ENCODE measurements at regions not wholly inside any gene's neighbourhood (a gene's known extent, or its start where the extent isn't known, plus 50 kb on each side); places are given as distances from the start of the nearest gene placed in this dataset.

DNA sequence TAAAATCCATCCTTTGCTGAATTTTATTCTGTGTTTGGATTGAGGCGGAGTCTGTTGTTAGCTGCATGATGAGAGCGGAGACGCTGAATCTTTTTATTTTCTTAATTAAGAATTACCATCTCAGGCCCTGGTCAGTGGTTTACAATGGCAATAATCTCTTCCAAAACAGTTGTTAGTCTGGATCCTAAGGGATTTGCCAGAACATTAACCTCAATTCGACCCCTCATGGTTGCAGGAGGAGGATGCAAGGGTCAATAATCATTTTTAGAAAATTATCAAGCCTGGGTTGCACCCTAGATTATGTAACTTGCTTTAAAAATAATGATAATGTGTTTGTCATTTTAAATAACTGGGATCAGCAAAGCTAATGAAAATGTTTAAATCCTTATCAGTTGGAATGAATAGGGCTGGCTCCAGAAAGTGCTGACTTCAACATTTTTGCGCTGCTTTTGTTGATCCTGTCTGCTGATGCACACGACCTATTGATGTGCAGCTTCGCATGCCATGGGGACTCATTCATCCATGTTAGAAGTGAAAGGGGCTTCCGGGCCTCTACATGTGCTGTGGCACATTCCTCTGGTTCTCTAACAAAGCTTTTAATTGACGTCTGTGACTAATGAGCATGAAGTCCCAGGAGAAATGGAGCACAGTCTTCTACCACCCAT, 80.7 kb upstream of the KIAA1217 start:
- WGBS, result 66% methylated on average over 9 of the region's 9 CpGs

DNA sequence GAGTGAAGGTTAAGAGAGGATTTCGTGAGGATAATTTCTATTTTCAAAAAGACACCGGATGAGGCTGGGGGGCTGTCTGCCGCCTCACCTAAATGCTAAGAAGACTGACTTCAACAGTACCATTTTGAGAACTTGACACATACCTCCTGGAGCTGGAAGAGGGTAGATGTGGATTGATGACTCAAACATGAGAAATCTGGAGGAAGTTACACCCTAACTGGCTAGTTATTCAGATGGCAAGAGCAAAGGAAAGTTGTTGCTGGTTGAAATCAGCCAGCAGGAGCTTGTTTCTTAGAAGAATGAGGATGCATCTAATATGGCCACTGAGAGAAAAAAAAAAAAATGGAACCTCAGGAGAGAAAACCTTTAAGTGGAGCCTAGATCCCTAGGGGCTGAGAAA, 76.2 kb upstream of the KIAA1217 start:
- Histone ChIP-seq H3K4me3 (no peak overlapping the region), H3K36me3 (no peaks in the 10 kb centered on the region), H3K4me1 (replicated peaks) (no peaks in the 10 kb centered on the region), H3K27me3 (replicated peaks; ENCODE audit: insufficient read depth) (no peaks in the 10 kb centered on the region), H3K9me3 (no peaks in the 10 kb centered on the region), H3K27ac (no peak overlapping the region)
- WGBS, result 97% methylated on average over 3 of the region's 3 CpGs
- no peak for DNase-seq (ENCODE audit: low spot score)
- TF ChIP-seq POLR2AphosphoS5 (IDR thresholded peaks at IDR 0.05) (no peak), POLR2A (IDR thresholded peaks at IDR 0.05) (no peak)
- TF ChIP-seq, protein P1, sequence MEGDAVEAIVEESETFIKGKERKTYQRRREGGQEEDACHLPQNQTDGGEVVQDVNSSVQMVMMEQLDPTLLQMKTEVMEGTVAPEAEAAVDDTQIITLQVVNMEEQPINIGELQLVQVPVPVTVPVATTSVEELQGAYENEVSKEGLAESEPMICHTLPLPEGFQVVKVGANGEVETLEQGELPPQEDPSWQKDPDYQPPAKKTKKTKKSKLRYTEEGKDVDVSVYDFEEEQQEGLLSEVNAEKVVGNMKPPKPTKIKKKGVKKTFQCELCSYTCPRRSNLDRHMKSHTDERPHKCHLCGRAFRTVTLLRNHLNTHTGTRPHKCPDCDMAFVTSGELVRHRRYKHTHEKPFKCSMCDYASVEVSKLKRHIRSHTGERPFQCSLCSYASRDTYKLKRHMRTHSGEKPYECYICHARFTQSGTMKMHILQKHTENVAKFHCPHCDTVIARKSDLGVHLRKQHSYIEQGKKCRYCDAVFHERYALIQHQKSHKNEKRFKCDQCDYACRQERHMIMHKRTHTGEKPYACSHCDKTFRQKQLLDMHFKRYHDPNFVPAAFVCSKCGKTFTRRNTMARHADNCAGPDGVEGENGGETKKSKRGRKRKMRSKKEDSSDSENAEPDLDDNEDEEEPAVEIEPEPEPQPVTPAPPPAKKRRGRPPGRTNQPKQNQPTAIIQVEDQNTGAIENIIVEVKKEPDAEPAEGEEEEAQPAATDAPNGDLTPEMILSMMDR (IDR thresholded peaks at IDR 0.05), result no peak
- intact Hi-C loops (cut with DNase I), result no loop called here

More for the DNA sequence above, 80.7 kb upstream of the KIAA1217 start:
- Histone ChIP-seq H3K4me3 (no peak overlapping the region), H3K4me1 (replicated peaks) (no peaks in the 10 kb centered on the region), H3K27me3 (replicated peaks; ENCODE audit: insufficient read depth) (no peaks in the 10 kb centered on the region), H3K27ac (no peak overlapping the region), H3K9me3 (no peaks in the 10 kb centered on the region), H3K36me3 (no peaks in the 10 kb centered on the region)
- no peak for DNase-seq (ENCODE audit: low spot score)
- TF ChIP-seq POLR2AphosphoS5 (IDR thresholded peaks at IDR 0.05) (no peak), POLR2A (IDR thresholded peaks at IDR 0.05) (no peak)
- TF ChIP-seq, protein P1 (IDR thresholded peaks at IDR 0.05), result no peak
- intact Hi-C loops (cut with DNase I), result no loop called here

DNA sequence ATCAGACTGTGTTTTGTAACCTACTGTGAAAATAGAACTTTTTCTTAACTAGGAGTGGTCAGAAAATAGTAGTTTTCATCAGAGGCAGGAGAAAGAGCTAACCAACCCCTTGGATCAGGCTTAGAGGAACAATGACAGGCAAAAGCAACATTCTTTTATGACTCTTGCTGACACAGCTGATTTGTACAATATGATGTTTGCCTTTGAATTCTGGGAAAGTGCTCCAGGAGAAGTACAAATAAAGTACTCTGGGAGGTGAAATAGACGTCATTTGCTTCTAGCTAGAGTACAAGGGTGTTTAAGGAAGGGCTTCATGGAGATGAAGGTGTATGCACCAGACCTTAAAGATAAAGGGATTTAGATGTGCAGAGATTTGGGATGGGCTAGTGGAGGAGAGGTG, 75.1 kb upstream of the KIAA1217 start:
- no peak overlapping the region for H3K27ac ChIP-seq

DNA sequence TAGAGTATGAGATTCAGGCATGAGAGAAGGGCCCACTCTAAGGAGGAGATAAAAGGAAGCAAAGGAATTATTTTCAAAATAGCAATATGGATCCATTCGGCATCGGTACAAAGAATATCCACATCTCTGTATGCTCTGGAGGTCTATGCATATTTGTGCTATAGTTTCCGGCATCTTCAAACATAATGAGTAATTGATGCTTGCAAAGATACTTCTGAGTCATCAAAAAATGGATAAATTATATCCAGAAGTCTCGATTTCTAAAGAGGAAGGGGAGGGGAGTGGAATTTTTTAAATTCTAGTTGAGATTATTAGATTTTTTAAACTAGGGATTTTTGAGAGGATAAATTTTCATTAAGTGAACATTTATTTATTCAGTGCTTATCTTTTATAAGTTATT, 72.9 kb upstream of the KIAA1217 start:
- DNase-seq (ENCODE audit: low spot score), result no peak
- no peaks in the 10 kb centered on the region for H3K9me3 ChIP-seq
- intact Hi-C loops (cut with DNase I), result no loop called here
- H3K27ac ChIP-seq, result no peak overlapping the region
- H3K4me3 ChIP-seq, result no peak overlapping the region
- TF ChIP-seq, protein P1 (IDR thresholded peaks at IDR 0.05), result no peak
- TF ChIP-seq POLR2A (IDR thresholded peaks at IDR 0.05), result no peak
- TF ChIP-seq POLR2AphosphoS5 (IDR thresholded peaks at IDR 0.05), result no peak
- H3K27me3 ChIP-seq (replicated peaks; ENCODE audit: insufficient read depth), result no peaks in the 10 kb centered on the region
- no peaks in the 10 kb centered on the region for H3K36me3 ChIP-seq
- no peaks in the 10 kb centered on the region for H3K4me1 ChIP-seq (replicated peaks)
- 81% methylated on average over 4 of the region's 4 CpGs for WGBS

More for the DNA sequence above, 75.1 kb upstream of the KIAA1217 start:
- Histone ChIP-seq H3K27me3 (replicated peaks; ENCODE audit: insufficient read depth) (no peaks in the 10 kb centered on the region), H3K4me1 (replicated peaks) (no peaks in the 10 kb centered on the region), H3K4me3 (no peak overlapping the region), H3K36me3 (no peaks in the 10 kb centered on the region), H3K9me3 (no peaks in the 10 kb centered on the region)
- no peak for DNase-seq (ENCODE audit: low spot score)
- 18% methylated on average over 1 of the region's 1 CpG for WGBS
- intact Hi-C loops (cut with DNase I), result no loop called here
- TF ChIP-seq, protein P1 (IDR thresholded peaks at IDR 0.05), result no peak
- no peak for TF ChIP-seq POLR2AphosphoS5 (IDR thresholded peaks at IDR 0.05)
- no peak for TF ChIP-seq POLR2A (IDR thresholded peaks at IDR 0.05)

DNA sequence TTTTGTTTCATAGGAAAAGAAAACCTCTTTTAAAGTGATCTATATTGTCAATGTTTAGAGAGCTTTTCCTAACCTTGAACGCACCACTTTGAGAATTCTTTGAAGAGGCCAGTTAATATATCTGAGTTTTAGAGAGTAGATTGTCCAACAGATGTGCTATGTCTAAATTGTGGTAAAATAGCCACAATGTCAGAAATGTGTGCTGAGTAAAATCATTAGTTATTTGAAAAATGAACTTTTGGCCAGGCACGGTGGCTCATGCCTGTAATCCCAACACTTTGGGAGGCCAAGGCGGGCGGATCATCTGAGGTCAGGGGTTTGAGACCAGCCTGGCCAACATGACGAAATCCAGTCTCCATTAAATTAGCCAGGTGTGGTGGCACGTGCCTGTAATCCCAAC, 61.6 kb upstream of the KIAA1217 start:
- H3K36me3 ChIP-seq, result no peaks in the 10 kb centered on the region
- H3K27me3 ChIP-seq (replicated peaks; ENCODE audit: insufficient read depth), result no peaks in the 10 kb centered on the region
- no peaks in the 10 kb centered on the region for H3K4me1 ChIP-seq (replicated peaks)
- WGBS, result 90% methylated on average over 6 of the region's 6 CpGs
- H3K9me3 ChIP-seq, result no peaks in the 10 kb centered on the region
- intact Hi-C loops (cut with DNase I), result no loop called here
- H3K4me3 ChIP-seq, result no peak overlapping the region
- no peak overlapping the region for H3K27ac ChIP-seq
- no peak for DNase-seq (ENCODE audit: low spot score)
- TF ChIP-seq, protein P1 (IDR thresholded peaks at IDR 0.05), result no peak
- TF ChIP-seq POLR2AphosphoS5 (IDR thresholded peaks at IDR 0.05) (no peak), POLR2A (IDR thresholded peaks at IDR 0.05) (no peak)

Data from prostate gland (tissue), 2 donors.